ENCODE measurements at regions not wholly inside any gene's neighbourhood (a gene's known extent, or its start where the extent isn't known, plus 50 kb on each side); places are given as distances from the start of the nearest gene placed in this dataset.

DNA sequence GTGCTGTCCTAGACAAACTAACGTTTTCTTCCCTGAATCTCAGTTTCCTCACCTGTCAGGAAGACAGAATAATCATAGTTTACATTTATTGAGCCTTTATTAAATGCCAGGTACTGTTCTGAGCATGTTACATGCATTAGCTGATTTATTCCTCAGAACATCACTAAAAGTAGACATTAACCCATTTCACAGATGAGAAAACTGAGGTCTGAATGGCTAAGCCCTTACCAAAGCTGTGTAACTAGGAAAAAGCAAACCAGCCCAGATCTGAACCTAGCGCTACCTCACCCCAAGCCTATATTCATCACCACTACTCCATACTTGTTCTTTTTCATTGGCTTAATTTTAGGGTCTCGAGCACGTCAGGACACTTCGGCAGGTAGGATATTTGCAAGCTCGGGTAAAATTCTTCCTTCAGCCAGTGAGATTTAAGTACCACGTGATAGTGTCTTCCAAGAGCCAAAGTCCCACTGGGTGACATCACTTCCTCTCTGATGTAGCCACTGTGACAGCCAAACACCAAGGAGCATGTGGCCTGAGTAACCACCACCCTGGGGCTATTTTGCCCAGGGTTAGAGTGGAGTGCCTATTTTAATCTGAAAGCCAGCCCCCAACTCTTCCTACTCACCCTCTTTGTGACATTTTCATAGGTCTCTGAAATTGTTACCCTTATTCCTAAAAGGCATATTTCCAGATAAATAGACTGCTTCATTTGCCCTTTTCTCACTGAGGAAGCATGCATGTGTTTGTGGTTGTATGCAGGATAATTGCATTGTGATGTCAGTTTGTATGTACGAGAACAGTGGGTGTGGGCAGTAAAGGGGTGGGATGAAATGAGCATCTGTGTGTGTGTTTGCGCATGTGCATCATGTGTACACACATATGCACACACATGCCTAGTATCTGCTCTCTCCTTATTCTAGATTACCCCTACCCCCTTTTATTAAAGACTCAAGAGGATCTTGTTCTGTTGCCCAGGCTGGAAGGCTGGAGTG, 62.2 kb upstream of the WSCD2 start:
- TF ChIP-seq, protein P1, sequence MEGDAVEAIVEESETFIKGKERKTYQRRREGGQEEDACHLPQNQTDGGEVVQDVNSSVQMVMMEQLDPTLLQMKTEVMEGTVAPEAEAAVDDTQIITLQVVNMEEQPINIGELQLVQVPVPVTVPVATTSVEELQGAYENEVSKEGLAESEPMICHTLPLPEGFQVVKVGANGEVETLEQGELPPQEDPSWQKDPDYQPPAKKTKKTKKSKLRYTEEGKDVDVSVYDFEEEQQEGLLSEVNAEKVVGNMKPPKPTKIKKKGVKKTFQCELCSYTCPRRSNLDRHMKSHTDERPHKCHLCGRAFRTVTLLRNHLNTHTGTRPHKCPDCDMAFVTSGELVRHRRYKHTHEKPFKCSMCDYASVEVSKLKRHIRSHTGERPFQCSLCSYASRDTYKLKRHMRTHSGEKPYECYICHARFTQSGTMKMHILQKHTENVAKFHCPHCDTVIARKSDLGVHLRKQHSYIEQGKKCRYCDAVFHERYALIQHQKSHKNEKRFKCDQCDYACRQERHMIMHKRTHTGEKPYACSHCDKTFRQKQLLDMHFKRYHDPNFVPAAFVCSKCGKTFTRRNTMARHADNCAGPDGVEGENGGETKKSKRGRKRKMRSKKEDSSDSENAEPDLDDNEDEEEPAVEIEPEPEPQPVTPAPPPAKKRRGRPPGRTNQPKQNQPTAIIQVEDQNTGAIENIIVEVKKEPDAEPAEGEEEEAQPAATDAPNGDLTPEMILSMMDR (IDR thresholded peaks at IDR 0.05; ENCODE audit: unreplicated experiment), result no peak
- no peak for DNase-seq (ENCODE audit: low spot score)
- Mint-ChIP-seq H3K9me3 (ENCODE audit: unreplicated experiment) (no peaks in the 10 kb centered on the region), H3K27me3 (ENCODE audit: unreplicated experiment) (no peaks in the 10 kb centered on the region), H3K4me3 (ENCODE audit: unreplicated experiment) (no peak overlapping the region), H3K4me1 (ENCODE audit: unreplicated experiment) (peaks cover 4% of the 10 kb centered on the region), H3K36me3 (ENCODE audit: low read depth, unreplicated experiment) (no peaks in the 10 kb centered on the region), H3K27ac (ENCODE audit: unreplicated experiment) (no peak overlapping the region)

DNA sequence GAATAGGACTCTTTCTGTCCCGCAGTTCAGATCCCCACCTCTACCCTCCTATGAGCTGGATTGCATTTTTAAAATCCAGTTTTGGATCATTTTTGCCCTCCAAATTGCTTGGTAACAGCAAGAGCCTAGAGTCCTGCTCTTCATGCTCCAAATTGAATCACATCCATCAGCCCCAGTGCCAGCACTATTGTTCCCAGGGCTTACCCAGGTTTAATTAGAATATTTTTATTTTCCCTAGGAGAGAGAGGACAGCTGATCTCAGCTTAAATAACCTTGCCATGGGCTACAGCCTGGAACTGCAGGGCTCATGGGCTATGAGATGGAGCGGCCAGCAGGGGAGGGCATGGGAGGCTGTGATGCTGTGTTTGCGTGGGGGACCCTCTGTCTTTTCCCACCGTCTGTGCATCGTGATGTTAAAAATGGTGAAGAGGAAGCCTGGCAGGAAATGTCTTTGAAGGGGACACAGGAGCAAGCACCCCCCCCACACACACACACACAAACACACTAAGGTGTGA, 59.4 kb upstream of the WSCD2 start:
- H3K36me3 Mint-ChIP-seq (ENCODE audit: low read depth, unreplicated experiment), result no peaks in the 10 kb centered on the region
- peaks cover 4% of the 10 kb centered on the region for H3K4me1 Mint-ChIP-seq (ENCODE audit: unreplicated experiment)
- H3K27me3 Mint-ChIP-seq (ENCODE audit: unreplicated experiment), result peaks cover 1% of the 10 kb centered on the region
- no peak overlapping the region for H3K4me3 Mint-ChIP-seq (ENCODE audit: unreplicated experiment)
- TF ChIP-seq, protein P1 (IDR thresholded peaks at IDR 0.05; ENCODE audit: unreplicated experiment), result no peak
- no peak for DNase-seq (ENCODE audit: low spot score)
- H3K9me3 Mint-ChIP-seq (ENCODE audit: unreplicated experiment), result no peaks in the 10 kb centered on the region
- no peak overlapping the region for H3K27ac Mint-ChIP-seq (ENCODE audit: unreplicated experiment)

DNA sequence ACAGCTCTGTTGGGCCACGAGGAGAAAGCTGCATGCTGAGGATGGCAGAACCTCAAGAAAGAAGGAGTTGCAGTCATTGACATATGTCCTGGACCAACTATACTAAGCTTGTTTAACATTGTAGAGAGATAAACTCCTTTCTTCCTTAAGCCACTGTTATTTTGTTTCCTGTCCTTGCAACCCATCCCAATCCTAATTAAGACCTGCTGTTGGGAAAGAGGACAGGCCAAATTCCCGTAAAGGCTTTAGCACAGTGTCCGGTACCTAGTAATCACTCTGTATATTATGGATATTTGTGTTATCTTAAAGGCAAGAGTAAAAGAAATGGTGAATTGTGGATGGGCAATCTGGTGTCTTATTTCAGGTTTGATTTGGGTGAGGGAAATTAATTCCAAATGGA, 53.5 kb upstream of the WSCD2 start:
- DNase-seq (ENCODE audit: low spot score), result no peak
- TF ChIP-seq, protein P1 (IDR thresholded peaks at IDR 0.05; ENCODE audit: unreplicated experiment), result no peak
- H3K4me1 Mint-ChIP-seq (ENCODE audit: unreplicated experiment), result no peaks in the 10 kb centered on the region
- no peak overlapping the region for H3K27ac Mint-ChIP-seq (ENCODE audit: unreplicated experiment)
- no peaks in the 10 kb centered on the region for H3K36me3 Mint-ChIP-seq (ENCODE audit: low read depth, unreplicated experiment)
- H3K27me3 Mint-ChIP-seq (ENCODE audit: unreplicated experiment), result peaks cover 2% of the 10 kb centered on the region
- H3K9me3 Mint-ChIP-seq (ENCODE audit: unreplicated experiment), result no peaks in the 10 kb centered on the region
- H3K4me3 Mint-ChIP-seq (ENCODE audit: unreplicated experiment), result no peak overlapping the region

DNA sequence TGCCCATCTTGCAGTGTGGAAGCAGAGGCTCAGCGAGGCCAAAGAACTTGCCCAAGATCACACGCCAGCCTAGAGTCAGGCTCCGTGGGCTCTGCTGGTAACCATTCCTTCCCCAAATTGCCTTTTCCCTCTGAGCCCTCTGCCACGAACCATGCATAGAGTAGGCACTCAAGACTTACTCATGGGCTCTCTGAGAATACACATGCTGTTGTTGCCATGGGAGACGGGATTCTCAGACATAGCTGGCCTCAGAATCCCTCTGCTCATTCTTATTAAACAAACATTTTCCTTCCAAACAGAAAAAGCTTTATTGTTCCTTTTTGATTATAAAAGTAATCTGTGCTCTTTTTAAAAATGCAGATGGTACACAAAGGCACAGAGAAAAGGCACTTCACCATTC, 52.5 kb upstream of the WSCD2 start:
- TF ChIP-seq, protein P1 (IDR thresholded peaks at IDR 0.05; ENCODE audit: unreplicated experiment), result no peak
- H3K4me3 Mint-ChIP-seq (ENCODE audit: unreplicated experiment), result no peak overlapping the region
- no peak for DNase-seq (ENCODE audit: low spot score)
- H3K36me3 Mint-ChIP-seq (ENCODE audit: low read depth, unreplicated experiment), result no peaks in the 10 kb centered on the region
- peaks cover 2% of the 10 kb centered on the region for H3K27me3 Mint-ChIP-seq (ENCODE audit: unreplicated experiment)
- H3K27ac Mint-ChIP-seq (ENCODE audit: unreplicated experiment), result no peak overlapping the region
- no peaks in the 10 kb centered on the region for H3K9me3 Mint-ChIP-seq (ENCODE audit: unreplicated experiment)
- H3K4me1 Mint-ChIP-seq (ENCODE audit: unreplicated experiment), result no peaks in the 10 kb centered on the region

DNA sequence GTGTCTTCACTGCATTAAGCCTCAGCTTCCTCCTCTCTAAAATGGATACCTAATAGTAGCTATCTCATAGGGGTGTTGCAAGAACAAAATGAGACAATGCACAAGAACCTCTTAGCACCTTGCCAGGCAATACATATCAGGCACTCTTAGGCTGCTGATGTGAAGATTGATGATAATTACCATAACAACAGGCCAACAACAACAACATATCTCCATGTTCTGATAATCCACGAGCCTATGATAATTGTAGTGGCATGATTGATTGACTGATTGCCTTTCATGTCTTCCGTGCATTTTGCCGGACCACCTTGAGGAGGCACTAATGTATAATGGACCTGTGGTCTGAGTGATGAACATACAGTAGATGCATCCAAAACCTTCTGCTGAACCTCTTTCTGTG, 50.7 kb upstream of the WSCD2 start:
- Mint-ChIP-seq H3K4me3 (ENCODE audit: unreplicated experiment) (no peak overlapping the region), H3K4me1 (ENCODE audit: unreplicated experiment) (no peaks in the 10 kb centered on the region), H3K27me3 (ENCODE audit: unreplicated experiment) (peaks cover 1% of the 10 kb centered on the region), H3K9me3 (ENCODE audit: unreplicated experiment) (no peaks in the 10 kb centered on the region), H3K36me3 (ENCODE audit: low read depth, unreplicated experiment) (no peaks in the 10 kb centered on the region), H3K27ac (ENCODE audit: unreplicated experiment) (no peak overlapping the region)
- no peak for DNase-seq (ENCODE audit: low spot score)
- TF ChIP-seq, protein P1 (IDR thresholded peaks at IDR 0.05; ENCODE audit: unreplicated experiment), result no peak

Measured in endothelial cell (in vitro differentiated cells).